Muscle of leg (tissue), 3 donors: ENCODE measurements at regions not wholly inside any gene's neighbourhood (a gene's known extent, or its start where the extent isn't known, plus 50 kb on each side); places are given as distances from the start of the nearest gene placed in this dataset.
A peak's percentile ranks its signal among the peaks of the same experiment; 100 is the strongest.

Experiments used
- DNase-seq: peaks from one replicate; pipeline ENCODE4 v3.0.0; 2013
- H3K27ac ChIP-seq: one replicate; pipeline ENCODE4 v1.5.1; 2013; ENCODE audit warnings: mild to moderate bottlenecking, low read length, control low read depth
- H3K27me3 ChIP-seq: one replicate; pipeline ENCODE4 v1.6.1; 2013; ENCODE audit warnings: low read length; ENCODE audit not compliant: control insufficient read depth, insufficient read depth
- H3K36me3 ChIP-seq: one replicate; pipeline ENCODE4 v1.6.1; 2013; ENCODE audit warnings: low read length; ENCODE audit not compliant: control insufficient read depth, insufficient read depth
- H3K4me1 ChIP-seq: one replicate; pipeline ENCODE4 v1.6.1; 2013; ENCODE audit warnings: low read length; ENCODE audit not compliant: control insufficient read depth, insufficient read depth
- H3K4me3 ChIP-seq: one replicate; pipeline ENCODE4 v1.5.1; 2013; ENCODE audit warnings: low read length, control low read depth
- H3K9me3 ChIP-seq: replicated peaks from 2 replicates; pipeline ENCODE4 v1.6.1; 2013; ENCODE audit warnings: low read depth, low read length; ENCODE audit not compliant: control insufficient read depth
- WGBS: methylation state at CpG from one replicate; pipeline ENCODE4 v1.1.5; 2013; ENCODE audit warnings: missing lambda C conversion rate; ENCODE audit not compliant: insufficient coverage; 5-methylcytosine and 5-hydroxymethylcytosine counted together

- DNase-seq: no peak
- no peak overlapping the region for H3K27ac ChIP-seq
- no peaks in the 10 kb centered on the region for H3K36me3 ChIP-seq
- no peak overlapping the region for H3K4me3 ChIP-seq
- H3K4me1 ChIP-seq: no peaks in the 10 kb centered on the region
- 100% methylated on average over 2 of the region's 4 CpGs for WGBS
- no peaks in the 10 kb centered on the region for H3K9me3 ChIP-seq
- no peaks in the 10 kb centered on the region for H3K27me3 ChIP-seq
These were observed 369.6 kb upstream of the DYNLRB2 start for GRCh38 chr16:80171199-80171598.

- Histone ChIP-seq H3K4me3 (no peak overlapping the region), H3K27me3 (no peaks in the 10 kb centered on the region), H3K27ac (no peak overlapping the region), H3K4me1 (no peaks in the 10 kb centered on the region), H3K9me3 (peaks cover 2% of the 10 kb centered on the region), H3K36me3 (no peaks in the 10 kb centered on the region)
- DNase-seq: no peak
- 70% methylated on average over 5 of the region's 10 CpGs for WGBS
These were observed 373.0 kb upstream of the DYNLRB2 start for GRCh38 chr16:80167657-80168390.

GRCh38 chr16:80166082-80166481 is 374.7 kb upstream of the DYNLRB2 start:
- no peaks in the 10 kb centered on the region for H3K36me3 ChIP-seq
- no peak overlapping the region for H3K4me3 ChIP-seq
- DNase-seq: no peak
- WGBS: 89% methylated on average over 1 of the region's 3 CpGs
- no peaks in the 10 kb centered on the region for H3K4me1 ChIP-seq
- no peaks in the 10 kb centered on the region for H3K27me3 ChIP-seq
- peaks cover 2% of the 10 kb centered on the region for H3K9me3 ChIP-seq
- no peak overlapping the region for H3K27ac ChIP-seq

GRCh38 chr16:80164966-80165550 is 375.7 kb upstream of the DYNLRB2 start:
- DNase-seq: no peak
- Histone ChIP-seq H3K27ac (no peak overlapping the region), H3K4me3 (no peak overlapping the region), H3K36me3 (no peaks in the 10 kb centered on the region), H3K4me1 (no peaks in the 10 kb centered on the region), H3K9me3 (peaks cover 2% of the 10 kb centered on the region), H3K27me3 (no peaks in the 10 kb centered on the region)
- no CpG with 5 or more reads among the region's 5 CpGs for WGBS

DNA sequence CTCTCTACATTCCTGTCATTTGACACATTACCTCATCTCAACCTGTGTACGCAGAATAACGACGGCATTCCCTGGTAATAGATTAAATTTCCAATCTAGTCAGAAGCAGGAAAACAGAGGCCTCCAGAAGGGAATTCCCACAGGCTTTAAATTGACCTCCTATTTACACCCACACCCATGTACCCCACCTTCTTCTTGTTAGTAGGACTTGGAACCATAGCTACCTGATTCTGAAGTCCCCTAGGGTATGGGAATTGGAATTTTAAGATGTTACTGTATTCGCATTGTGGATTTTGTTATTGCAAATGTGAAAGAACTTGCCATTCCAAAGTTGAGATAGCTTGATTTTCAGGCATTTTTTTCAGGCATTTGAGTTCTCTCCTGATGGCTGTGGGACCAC is 377.5 kb upstream of the DYNLRB2 start:
- Histone ChIP-seq H3K27me3 (no peaks in the 10 kb centered on the region), H3K4me1 (no peaks in the 10 kb centered on the region), H3K27ac (no peak overlapping the region), H3K36me3 (no peaks in the 10 kb centered on the region), H3K4me3 (no peak overlapping the region), H3K9me3 (peaks cover 2% of the 10 kb centered on the region)
- no peak for DNase-seq
- WGBS: no CpG with 5 or more reads among the region's 4 CpGs

DNA sequence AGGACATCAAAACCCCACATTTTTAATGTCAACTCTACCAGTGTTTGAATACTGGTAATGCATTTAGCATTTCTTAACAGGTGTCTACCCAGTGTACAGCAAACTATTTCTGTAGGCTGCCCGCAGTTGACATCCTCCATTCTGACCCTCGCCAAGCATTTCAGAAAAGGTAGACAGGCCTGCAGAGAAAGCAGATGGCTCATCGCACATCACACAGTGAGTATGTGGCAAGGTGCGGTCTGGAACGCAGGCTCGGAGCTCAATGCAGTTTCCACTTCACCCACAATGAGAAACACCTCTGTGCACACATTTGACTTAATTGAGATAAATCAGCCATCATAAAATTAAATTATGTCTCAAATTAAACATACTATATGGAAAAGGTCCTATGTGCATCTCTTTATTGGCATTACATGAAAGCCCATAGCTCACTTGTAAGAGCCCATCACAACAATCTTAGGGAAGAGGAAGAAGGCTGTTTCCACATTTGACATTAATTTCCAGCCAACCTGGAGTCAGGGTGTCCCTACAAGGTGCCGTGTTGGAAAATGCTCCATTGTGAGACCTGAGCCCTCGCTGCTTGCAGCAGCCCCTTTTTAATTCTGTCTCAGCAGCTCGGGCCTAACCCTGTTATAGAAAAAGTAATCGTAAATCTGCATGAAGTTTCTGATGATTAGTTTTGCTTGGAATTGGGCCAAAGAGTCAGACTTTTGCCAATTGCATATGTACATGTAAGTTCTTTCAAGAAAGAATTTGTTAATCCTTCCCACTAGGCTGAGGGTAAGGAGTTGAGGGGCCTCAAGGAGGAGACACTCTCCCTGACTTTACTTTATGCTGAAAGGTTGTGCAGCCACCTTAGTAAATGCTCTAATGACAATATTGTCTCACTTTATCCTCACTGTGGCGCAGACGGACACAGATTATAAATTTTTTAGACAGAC is 378.7 kb upstream of the DYNLRB2 start:
- no peaks in the 10 kb centered on the region for H3K4me1 ChIP-seq
- no peak overlapping the region for H3K27ac ChIP-seq
- no peaks in the 10 kb centered on the region for H3K36me3 ChIP-seq
- no peaks in the 10 kb centered on the region for H3K27me3 ChIP-seq
- no peak overlapping the region for H3K4me3 ChIP-seq
- no peak for DNase-seq
- peaks cover 2% of the 10 kb centered on the region for H3K9me3 ChIP-seq
- 76% methylated on average over 5 of the region's 12 CpGs for WGBS

DNA sequence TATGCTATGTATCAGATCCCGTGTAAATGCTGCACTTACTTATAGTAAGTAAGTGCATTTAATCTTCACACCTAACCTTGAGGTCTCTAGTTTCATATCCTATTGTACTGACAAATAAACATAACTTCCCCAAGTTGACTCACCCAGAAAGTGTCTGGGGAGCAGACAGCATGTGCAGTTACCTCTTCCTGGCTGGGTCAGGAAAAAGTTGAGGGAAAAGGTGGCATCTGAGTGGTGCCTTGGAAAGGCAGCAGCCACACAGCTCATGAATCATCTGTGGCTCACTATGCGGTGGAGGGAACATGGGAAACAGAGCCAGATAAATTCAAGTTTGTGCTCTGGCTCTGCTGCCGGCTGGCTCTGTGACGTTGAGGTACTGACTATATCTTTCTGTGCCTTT is 382.0 kb upstream of the DYNLRB2 start:
- H3K27ac ChIP-seq: no peak overlapping the region
- no peak for DNase-seq
- H3K36me3 ChIP-seq: no peaks in the 10 kb centered on the region
- 30% methylated on average over 3 of the region's 4 CpGs for WGBS
- no peak overlapping the region for H3K4me3 ChIP-seq
- no peaks in the 10 kb centered on the region for H3K9me3 ChIP-seq
- H3K4me1 ChIP-seq: no peaks in the 10 kb centered on the region
- H3K27me3 ChIP-seq: no peaks in the 10 kb centered on the region

DNA sequence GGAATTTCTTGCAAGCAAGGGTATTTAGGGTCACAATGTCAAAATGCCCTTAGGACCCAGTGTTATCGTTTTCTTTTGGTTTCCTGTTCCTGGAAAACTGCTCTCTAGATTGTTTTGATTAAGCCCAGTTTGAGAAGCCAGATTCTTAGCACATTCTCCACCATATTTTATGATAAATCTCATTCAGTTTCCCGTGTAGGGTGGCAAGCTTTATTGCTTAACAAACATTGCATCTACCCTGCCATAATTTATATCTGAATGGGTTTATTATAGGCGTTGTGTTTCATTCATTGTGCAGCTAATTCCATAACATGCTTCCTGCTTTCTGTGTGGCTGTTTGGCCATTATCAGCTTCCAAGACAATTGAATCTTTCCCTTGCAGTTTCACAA is 389.1 kb upstream of the DYNLRB2 start:
- no peaks in the 10 kb centered on the region for H3K36me3 ChIP-seq
- no CpG with 5 or more reads among the region's 3 CpGs for WGBS
- H3K4me1 ChIP-seq: peaks cover 19% of the 10 kb centered on the region
- no peaks in the 10 kb centered on the region for H3K9me3 ChIP-seq
- no peaks in the 10 kb centered on the region for H3K27me3 ChIP-seq
- no peak overlapping the region for H3K4me3 ChIP-seq
- no peak for DNase-seq
- no peak overlapping the region for H3K27ac ChIP-seq

DNA sequence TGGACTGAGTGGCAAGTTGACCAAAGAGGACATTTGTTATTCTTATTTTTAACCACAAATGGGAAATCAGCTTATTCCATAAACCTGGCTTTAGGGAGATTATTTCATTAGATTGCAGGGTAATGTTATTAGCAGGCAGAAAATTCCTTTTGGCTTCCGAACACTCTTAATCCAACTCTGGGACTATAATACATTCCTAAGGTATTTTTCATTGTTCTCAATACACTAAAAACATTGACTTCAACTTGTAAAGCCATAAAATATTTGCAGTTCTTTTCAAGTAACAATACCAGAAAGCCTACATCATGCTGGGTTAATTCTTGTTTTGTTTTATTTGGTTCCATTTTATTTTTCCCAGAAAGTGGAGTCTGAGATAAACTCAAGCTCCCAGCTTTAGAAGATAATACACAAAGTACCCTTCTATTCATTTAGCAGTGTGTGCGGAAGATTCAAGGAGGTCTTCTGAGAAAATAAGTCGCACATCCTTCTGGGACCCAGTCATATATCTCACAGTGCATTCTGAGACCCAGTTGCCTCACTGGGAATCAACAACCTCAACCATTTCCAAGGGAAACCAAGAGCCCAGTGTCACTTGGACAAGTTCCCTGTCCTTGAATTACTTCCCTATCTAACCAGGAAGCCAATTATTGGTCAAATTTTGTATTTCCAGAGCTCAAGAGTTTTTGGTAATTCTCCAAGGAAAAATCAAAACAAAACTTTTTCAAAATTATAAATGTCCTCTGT is 389.6 kb upstream of the DYNLRB2 start:
- Histone ChIP-seq H3K27me3 (no peaks in the 10 kb centered on the region), H3K27ac (peak overlapping the region; percentile 66)
- peak; percentile 62 for DNase-seq

GRCh38 chr16:80148826-80149225 is 392.0 kb upstream of the DYNLRB2 start:
- no CpG with 5 or more reads among the region's 3 CpGs for WGBS
- Histone ChIP-seq H3K9me3 (no peaks in the 10 kb centered on the region), H3K36me3 (no peaks in the 10 kb centered on the region), H3K27me3 (no peaks in the 10 kb centered on the region), H3K4me3 (no peak overlapping the region), H3K4me1 (peaks cover 22% of the 10 kb centered on the region), H3K27ac (no peak overlapping the region)
- DNase-seq: no peak

More for the DNA sequence above, 389.6 kb upstream of the DYNLRB2 start:
- Histone ChIP-seq H3K9me3 (no peaks in the 10 kb centered on the region), H3K4me1 (peaks cover 22% of the 10 kb centered on the region), H3K4me3 (no peak overlapping the region), H3K36me3 (no peaks in the 10 kb centered on the region)
- 63% methylated on average over 1 of the region's 3 CpGs for WGBS
